HG03039 (cell line): ENCODE measurements at regions not wholly inside any gene's neighbourhood (a gene's known extent, or its start where the extent isn't known, plus 50 kb on each side); places are given as distances from the start of the nearest gene placed in this dataset.
"Not testable (repeated sequence)": the region's sequence is repeated elsewhere in the genome, so short reads cannot be mapped to it uniquely, and the experiment has no call there.

Experiments
- ATAC-seq: cut with Tn5 transposase; IDR thresholded peaks from one replicate; pipeline ENCODE4 v1.9.1; 2021; ENCODE audit warnings: mild to moderate bottlenecking, moderate library complexity; ENCODE audit not compliant: unreplicated experiment

DNA sequence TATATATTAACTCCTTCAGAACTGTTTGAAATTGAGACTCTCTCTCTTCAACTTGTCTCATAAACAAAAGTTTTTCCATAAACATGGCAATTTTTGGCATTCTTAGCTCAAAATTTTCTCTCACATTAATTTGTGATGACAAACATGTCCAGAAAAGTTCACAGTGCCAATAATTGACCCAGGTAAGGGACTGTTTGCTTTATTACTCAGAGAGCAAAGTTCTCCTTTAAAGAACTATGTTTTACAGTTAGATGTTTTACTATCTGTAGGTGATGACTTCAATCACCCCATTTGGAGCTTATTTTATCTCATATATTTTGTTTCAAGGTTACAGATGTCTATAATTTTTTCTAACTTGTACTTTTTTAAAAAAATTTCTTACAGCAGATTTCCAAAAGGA is 855.6 kb downstream of the SLC16A7 start:
- no peak for ATAC-seq

- no peak for ATAC-seq
Measured at GRCh38 chr12:60465060-60465459, 869.2 kb downstream of the SLC16A7 start.

DNA sequence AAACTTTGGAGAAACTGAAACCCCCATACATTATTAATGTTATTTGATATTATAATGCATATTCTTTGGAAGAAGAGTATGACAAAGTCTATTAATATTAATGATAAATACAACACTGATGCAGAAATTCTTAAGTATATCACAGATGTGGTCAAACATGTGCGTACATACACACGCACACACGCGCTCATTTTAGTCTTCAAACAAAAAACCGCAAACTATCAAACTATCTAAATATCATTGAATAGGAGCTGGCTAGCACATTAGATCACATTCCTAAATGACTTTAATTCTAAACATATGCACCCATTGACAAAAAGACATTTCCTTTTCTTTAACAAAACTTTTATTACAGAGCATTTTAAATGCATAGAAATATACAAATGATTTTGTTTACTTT is 872.7 kb downstream of the SLC16A7 start:
- no peak for ATAC-seq

DNA sequence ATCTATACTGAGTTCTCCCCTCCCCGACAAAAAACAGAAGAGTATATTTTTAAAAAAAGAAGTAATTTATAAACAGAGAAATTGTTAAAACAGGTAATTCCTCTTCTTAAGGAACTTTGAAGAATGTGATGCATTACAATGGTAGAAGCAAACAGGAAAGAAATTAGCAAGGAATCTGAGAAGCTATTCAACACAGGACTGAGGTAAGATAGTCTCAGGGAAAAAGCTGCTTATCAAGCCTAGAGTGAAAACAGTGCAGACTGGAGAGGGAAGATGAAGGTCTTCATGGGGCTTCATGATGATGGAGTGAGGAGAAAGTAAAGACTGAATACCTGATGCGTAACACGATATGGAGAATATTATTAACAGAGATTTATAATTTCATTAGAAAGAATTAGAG is 880.0 kb downstream of the SLC16A7 start:
- no peak for ATAC-seq

- ATAC-seq = no peak
Measured at GRCh38 chr12:60487284-60487683, 891.5 kb downstream of the SLC16A7 start.

- no peak for ATAC-seq
Measured at GRCh38 chr12:60489071-60489470, 893.2 kb downstream of the SLC16A7 start.

GRCh38 chr12:60494244-60494643 is 898.4 kb downstream of the SLC16A7 start:
- ATAC-seq = no peak

- no peak for ATAC-seq
Measured at GRCh38 chr12:60498656-60499055, 902.8 kb downstream of the SLC16A7 start.

DNA sequence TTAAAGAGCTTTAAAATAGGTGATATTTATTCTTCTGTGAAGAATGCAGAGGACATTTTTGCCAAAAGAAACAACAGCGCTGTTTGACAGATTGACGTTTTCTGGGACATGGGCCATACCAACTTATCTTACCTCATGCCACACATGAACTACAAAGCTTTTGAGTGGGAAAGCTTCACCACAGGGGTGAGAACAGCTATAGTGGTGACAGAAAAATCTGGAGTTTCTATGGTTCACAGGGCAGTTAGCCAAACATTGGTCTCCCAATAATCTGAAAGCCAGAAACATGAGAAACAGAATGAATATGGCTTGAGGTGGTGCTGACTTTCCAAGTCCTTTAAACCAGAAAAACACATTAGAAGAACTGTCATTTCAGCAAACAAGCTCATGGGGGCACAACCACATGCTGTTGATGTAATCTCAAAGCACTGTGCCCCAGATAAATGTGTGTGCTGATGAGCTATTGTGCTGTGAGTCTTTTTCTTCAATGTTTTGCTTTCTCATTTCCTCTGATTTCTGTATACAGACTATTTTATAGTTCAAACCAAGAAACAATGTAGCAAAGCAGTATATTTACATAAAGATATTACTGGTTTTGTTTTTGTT is 905.4 kb downstream of the SLC16A7 start:
- ATAC-seq = no peak

DNA sequence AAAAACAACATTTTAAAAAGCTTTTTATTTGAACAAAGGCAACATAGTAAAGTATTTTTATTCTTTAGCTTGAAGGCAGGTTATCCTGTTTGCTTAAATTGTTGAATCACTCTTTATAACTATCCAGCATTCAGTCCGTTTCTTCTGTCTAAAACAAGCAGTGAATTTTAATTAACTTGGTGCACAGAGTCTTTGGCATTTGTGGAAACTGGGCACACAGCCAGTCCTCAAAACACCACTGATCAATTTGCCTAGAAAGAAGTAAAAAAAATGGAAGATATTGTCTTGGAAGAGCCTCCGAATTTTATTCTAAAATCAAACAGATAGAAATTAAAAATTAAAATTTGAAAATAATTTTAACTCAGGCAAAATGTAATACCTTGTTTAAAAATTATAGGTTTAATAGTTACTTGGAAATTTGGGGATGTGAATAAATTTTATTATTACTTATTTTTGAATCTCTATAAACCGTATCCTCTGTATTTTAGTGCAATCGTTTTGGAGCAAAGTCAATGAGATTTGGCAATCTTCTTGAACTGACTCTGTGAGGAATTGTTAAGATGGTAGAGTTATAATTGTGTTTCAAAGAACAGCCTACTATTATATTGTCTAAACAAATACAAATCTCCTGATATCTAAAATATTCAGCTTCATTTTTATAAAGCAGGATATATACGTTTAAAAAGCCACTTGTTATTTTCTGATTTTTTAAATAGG is 927.0 kb downstream of the SLC16A7 start:
- ATAC-seq = no peak

- no peak for ATAC-seq
Measured at GRCh38 chr12:60529261-60529660, 933.4 kb downstream of the SLC16A7 start.

DNA sequence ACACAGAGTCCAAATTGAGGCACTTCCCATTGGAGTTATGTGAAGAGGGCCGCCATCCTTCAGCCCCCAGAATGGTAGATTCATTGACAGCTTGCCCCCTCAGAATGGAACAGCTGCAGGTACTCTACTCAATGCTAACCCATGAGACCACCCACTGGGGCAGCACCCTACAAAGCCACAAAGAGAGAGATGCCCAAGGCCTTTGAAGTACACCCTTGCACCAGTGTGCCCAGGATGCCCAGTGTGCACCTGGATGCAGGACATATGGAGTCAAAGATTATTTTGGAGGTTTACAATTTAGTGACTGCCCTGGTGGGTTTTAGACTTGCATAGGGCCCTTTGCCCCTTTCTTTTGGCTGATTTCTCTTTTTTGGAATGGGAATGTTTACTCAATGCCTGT is 933.9 kb downstream of the SLC16A7 start:
- ATAC-seq = no peak

DNA sequence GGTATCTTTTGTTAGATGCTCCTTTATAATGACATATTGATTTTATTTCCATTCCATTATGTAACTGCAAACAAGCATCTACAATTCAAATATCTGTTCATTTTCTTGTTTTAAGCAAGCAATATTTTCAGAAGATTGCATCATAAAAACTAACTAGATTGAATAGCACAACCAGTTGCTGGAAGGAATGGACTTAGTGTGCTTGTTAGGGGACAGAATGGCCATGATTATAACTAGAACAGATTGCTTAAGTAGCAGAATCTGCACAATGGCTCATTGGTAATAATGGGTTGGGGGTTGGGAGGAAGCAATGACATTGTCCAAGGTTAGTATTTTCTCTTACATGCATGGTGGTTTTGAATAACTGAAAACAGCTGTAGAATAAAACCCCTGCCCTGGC is 939.5 kb downstream of the SLC16A7 start:
- ATAC-seq = no peak

GRCh38 chr12:60539592-60539991 is 943.8 kb downstream of the SLC16A7 start:
- ATAC-seq = no peak

DNA sequence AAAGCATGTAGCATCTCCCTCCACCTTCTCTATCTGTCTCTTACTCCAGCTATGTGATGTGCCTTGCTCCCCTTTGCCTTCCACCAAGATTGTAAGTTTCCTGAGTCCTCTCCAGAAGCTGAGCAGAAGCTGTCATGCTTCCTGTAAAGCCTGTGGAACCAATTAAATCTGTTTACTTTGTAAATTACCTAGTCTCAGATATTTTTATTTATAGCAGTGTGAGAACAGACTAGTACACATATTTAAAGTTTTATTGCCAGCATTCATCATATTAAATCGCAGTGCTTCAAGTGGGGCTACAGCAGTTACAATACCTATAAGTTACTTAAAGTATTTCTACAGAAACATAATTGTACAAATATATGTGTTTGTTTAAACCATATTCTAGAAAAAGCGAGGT is 973.1 kb downstream of the SLC16A7 start:
- no peak for ATAC-seq

DNA sequence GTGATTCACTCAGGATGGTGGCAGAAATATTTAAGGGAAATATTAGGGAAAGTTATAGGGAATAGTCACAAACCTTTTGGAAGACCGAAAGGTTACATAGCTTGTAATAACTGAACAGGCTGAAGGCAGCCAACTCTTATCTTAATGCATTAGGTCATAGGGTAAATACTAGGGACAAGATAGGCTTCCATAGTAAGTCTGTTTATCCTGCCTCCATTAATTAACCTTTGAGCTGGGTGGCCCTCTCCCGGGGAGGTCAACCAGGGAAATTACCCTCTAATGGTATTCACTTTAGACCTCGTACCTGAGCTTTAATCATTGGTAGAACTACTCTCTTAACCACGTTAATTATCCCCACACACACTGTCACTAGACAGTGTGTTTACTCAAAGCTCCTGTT is 981.8 kb downstream of the SLC16A7 start:
- no peak for ATAC-seq

- not testable (repeated sequence) for ATAC-seq
Measured at GRCh38 chr12:60587664-60588063, 991.8 kb downstream of the SLC16A7 start.

GRCh38 chr12:60594035-60594711 is 998.3 kb downstream of the SLC16A7 start:
- no peak for ATAC-seq

DNA sequence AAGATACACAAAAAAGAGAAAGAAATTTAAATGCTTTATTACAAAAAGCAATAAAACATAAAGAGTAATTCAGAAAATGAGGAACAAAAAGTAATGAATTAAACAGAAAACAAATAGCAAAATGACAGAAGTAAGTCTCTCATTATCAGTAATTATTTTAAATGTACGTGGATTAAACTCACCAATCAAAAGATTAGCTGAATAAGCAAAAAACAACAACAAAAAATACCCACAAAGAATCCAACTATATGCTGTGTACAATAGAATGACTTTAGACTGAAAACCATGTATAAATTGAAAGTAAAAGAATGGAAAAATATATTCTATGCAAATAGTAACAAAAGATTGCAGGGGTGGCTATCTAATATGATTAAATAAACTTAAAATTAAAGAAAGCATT is 1006.8 kb downstream of the SLC16A7 start:
- no peak for ATAC-seq

DNA sequence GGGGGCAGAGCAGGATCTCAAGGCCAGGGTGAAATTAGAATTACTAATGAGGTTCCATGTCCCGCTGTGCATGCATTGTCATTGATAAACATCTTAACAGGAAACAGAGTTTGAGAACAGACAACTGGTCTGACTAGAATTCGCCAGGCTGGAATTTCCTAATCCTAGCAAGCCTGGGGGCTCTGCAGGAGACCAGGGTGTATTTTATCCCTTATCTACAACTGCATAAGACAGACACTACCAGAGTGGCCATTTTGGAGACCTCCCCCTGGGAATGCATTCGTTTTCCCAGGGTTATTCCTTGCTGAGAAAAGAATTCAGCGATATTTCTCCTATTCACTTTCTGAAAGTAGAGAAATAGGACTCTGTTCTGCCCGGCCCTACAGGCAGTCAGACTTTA is 1007.6 kb downstream of the SLC16A7 start:
- ATAC-seq = not testable (repeated sequence)

GRCh38 chr12:60616400-60616799 is 1020.6 kb downstream of the SLC16A7 start:
- no peak for ATAC-seq

DNA sequence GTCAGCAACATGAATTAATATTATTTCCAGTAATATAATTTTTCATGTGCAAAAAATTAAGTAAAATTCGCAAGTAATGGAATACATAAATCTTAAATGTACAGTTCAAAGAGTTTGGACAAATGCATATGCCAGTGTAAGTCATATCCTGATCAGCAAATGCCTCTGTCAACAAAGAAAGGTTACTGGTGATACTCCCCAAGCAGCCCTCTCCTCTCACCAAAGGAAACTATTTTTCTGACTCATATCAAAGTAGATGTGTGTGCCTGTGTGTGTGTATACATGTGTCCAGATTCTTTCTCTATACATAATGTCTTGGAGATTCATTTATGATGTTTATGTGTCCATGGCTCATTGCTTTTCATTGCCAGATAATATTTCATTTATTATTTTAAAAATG is 1035.0 kb downstream of the SLC16A7 start:
- no peak for ATAC-seq
